K562 (cell line): ENCODE measurements at regions not wholly inside any gene's neighbourhood (a gene's known extent, or its start where the extent isn't known, plus 50 kb on each side); places are given as distances from the start of the nearest gene placed in this dataset.

Experiments used
- ATAC-seq: fragments of 200-7000 bp; cut with Tn5 transposase; 3 replicates; pipeline ENCODE4 v1.9.1; 2020; ENCODE audit warnings: moderate library complexity
- BruUV-seq: library from RNA; stranded (reverse); fragments of 400-500 nt; replicated peaks from 2 replicates; lab custom pipeline; 2021; lab: Mats Ljungman, UMichigan
- CTCF ChIA-PET: fragments of 300-600 bp; formaldehyde crosslinking; extraction: SDS; loops from one replicate; lab custom pipeline; 2021; ENCODE audit warnings: low intra/inter-chr PET ratio; lab: Yijun Ruan, JAX
- POLR2A ChIA-PET: fragments of 300-600, 350-650 bp; sonication (Branson Sonifier 250); formaldehyde crosslinking; extraction: SDS; loops from one replicate; lab custom pipeline; 2021; ENCODE audit warnings: antibody characterized with exemption, inconsistent platforms; lab: Yijun Ruan, JAX
- DNase-seq, 4 experiments: peaks; one replicate each; pipeline versions ENCODE4 v3.0.0 to v3.0.0-alpha.2; 2011 to 2018; ENCODE audit warnings: low spot score in 3 of 4, mixed read lengths in 3 of 4; ENCODE audit errors: extremely low read depth in 1 of 4
- FAIRE-seq: peaks from 2 replicates; lab custom pipeline; 2011; peaks lifted over from hg19 to GRCh38; lab: Jason Lieb, UNC
- H2AFZ ChIP-seq: 2 replicates; pipeline ENCODE4 v1.6.0; 2011; ENCODE audit warnings: low read depth, low read length, control low read depth, inconsistent platforms
- H3K27ac ChIP-seq: fragments of 200-600 bp; 3 replicates; pipeline ENCODE4 v1.8.0; 2011; ENCODE audit warnings: low read depth, mild to moderate bottlenecking, control low read depth, inconsistent platforms, low read length, moderate library complexity, mixed read lengths; ENCODE audit errors: extremely low read depth
- H3K27me3 ChIP-seq, 2 experiments: fragments of 300-600 bp in 1 of 2; 2 replicates in 1 of 2; 3 replicates in 1 of 2; pipeline versions ENCODE4 v1.6.0 to v1.8.0; 2011; ENCODE audit warnings: inconsistent platforms in 2 of 2, low read length in 2 of 2, mild to moderate bottlenecking in 1 of 2, mixed read lengths in 1 of 2, moderate library complexity in 1 of 2; ENCODE audit not compliant: control insufficient read depth in 2 of 2, insufficient read depth in 2 of 2
- H3K36me3 ChIP-seq: fragments of 300-600 bp; 3 replicates; pipeline ENCODE4 v1.8.0; 2011; ENCODE audit warnings: mild to moderate bottlenecking, low read length, inconsistent platforms; ENCODE audit not compliant: control insufficient read depth, insufficient read depth
- H3K4me1 ChIP-seq, 2 experiments: fragments of 200-600 bp in 1 of 2; replicated peaks in 1 of 2; 2 replicates in 1 of 2; 3 replicates in 1 of 2; pipeline versions ENCODE4 v1.5.1 to v1.8.0; 2011; ENCODE audit warnings: inconsistent platforms in 2 of 2, low read length in 2 of 2, mild to moderate bottlenecking in 1 of 2, mixed read lengths in 1 of 2, moderate library complexity in 1 of 2; ENCODE audit not compliant: control insufficient read depth in 2 of 2, insufficient read depth in 2 of 2
- H3K4me2 ChIP-seq: 2 replicates; pipeline ENCODE4 v1.6.1; 2011; ENCODE audit warnings: low read length, control low read depth, inconsistent platforms, mixed read lengths; ENCODE audit not compliant: insufficient read depth
- H3K4me3 ChIP-seq: fragments of 200-600 bp; sonication (generic), shearing (Covaris generic); 2 replicates; pipeline ENCODE4 v1.5.1; 2016; ENCODE audit warnings: control low read depth, inconsistent platforms
- H3K79me2 ChIP-seq: fragments of 200-600 bp; 3 replicates; pipeline ENCODE4 v1.8.0; 2011; ENCODE audit warnings: low read length, inconsistent platforms; ENCODE audit not compliant: control insufficient read depth, insufficient read depth
- H3K9ac ChIP-seq, 2 experiments: 2 replicates each; pipeline versions ENCODE4 v1.6.0 to v1.6.1; 2011; ENCODE audit warnings: low read depth in 2 of 2, low read length in 2 of 2, control low read depth in 1 of 2, inconsistent platforms in 1 of 2, mild to moderate bottlenecking in 1 of 2, mixed read lengths in 1 of 2; ENCODE audit not compliant: insufficient read depth in 1 of 2
- H3K9me1 ChIP-seq: one replicate; pipeline ENCODE4 v1.6.0; 2011; ENCODE audit warnings: inconsistent platforms, mild to moderate bottlenecking, low read length, moderate library complexity; ENCODE audit not compliant: control insufficient read depth, insufficient read depth
- H3K9me3 ChIP-seq: replicated peaks from 2 replicates; pipeline ENCODE4 v1.5.1; 2011; ENCODE audit warnings: low read depth, low read length, inconsistent platforms; ENCODE audit not compliant: control insufficient read depth, insufficient read depth
- H4K20me1 ChIP-seq: replicated peaks from 2 replicates; pipeline ENCODE4 v1.6.1; 2011; ENCODE audit warnings: low read length, inconsistent platforms, mixed read lengths; ENCODE audit not compliant: control insufficient read depth, insufficient read depth
- HDAC1 ChIP-seq, 2 experiments: fragments of 450-650 bp; IDR thresholded peaks; 2 replicates each; pipeline ENCODE4 v1.6.1; 2016 to 2017; ENCODE audit warnings: inconsistent platforms in 1 of 2, mild to moderate bottlenecking in 1 of 2, moderate library complexity in 1 of 2
- HMBOX1 ChIP-seq: sonication (generic); IDR thresholded peaks from 2 replicates; pipeline ENCODE4 v1.6.1; 2016
- HNRNPUL1 ChIP-seq: fragments of 200-400 bp; formaldehyde crosslinking; IDR thresholded peaks from 2 replicates; pipeline ENCODE4 v1.6.1; 2017; ENCODE audit warnings: low read length
- KAT2B ChIP-seq: IDR thresholded peaks from one replicate; pipeline ENCODE4 v1.6.1; 2012; ENCODE audit warnings: low read depth, mild to moderate bottlenecking, control low read depth, inconsistent platforms, low read length, moderate library complexity
- MAFF ChIP-seq: IDR thresholded peaks from 2 replicates; pipeline ENCODE4 v1.6.1; 2012; ENCODE audit warnings: low read length, improper control_type of control experiment
- PCBP1 ChIP-seq: fragments of 200-400 bp; formaldehyde crosslinking; IDR thresholded peaks from 2 replicates; pipeline ENCODE4 v1.6.1; 2018; ENCODE audit warnings: mild to moderate bottlenecking, low read depth, low read length; ENCODE audit not compliant: poor library complexity, severe bottlenecking
- RFX7 ChIP-seq: fragments of 250-450 bp; sonication (Bioruptor Pico); IDR thresholded peaks from 2 replicates; pipeline ENCODE4 v1.5.1; 2021; ENCODE audit warnings: mild to moderate bottlenecking
- SMAD4 ChIP-seq: fragments of 250-450 bp; sonication (Bioruptor Pico); conservative IDR thresholded peaks from 2 replicates; pipeline ENCODE4 v1.8.0; 2021; ENCODE audit warnings: inconsistent platforms, mild to moderate bottlenecking, moderate library complexity
- SRSF7 ChIP-seq: fragments of 200-400 bp; formaldehyde crosslinking; optimal IDR thresholded peaks from 2 replicates; pipeline ENCODE3; 2017; ENCODE audit warnings: mild to moderate bottlenecking, low read depth, low read length
- TAL1 ChIP-seq: fragments of 450-650 bp; IDR thresholded peaks from 2 replicates; pipeline ENCODE4 v1.6.1; 2016; ENCODE audit warnings: mild to moderate bottlenecking
- ZC3H8 ChIP-seq: fragments of 450-650 bp; IDR thresholded peaks from 2 replicates; pipeline ENCODE4 v1.6.1; 2017
- ZNF140 ChIP-seq: fragments of 250-450 bp; sonication (Bioruptor Pico); IDR thresholded peaks from 2 replicates; pipeline ENCODE4 v1.8.0; 2021; ENCODE audit warnings: moderate library complexity, mild to moderate bottlenecking, inconsistent platforms
- ZNF23 ChIP-seq: fragments of 250-450 bp; sonication (Bioruptor Pico); IDR thresholded peaks from 2 replicates; pipeline ENCODE4 v1.4.0; 2020; ENCODE audit warnings: mild to moderate bottlenecking
- ZNF277 ChIP-seq: fragments of 250-450 bp; sonication (Bioruptor Pico); IDR thresholded peaks from 2 replicates; pipeline ENCODE4 v1.8.0; 2022; ENCODE audit warnings: inconsistent platforms, mild to moderate bottlenecking, moderate library complexity, borderline replicate concordance
- ZNF408 ChIP-seq: fragments of 250-450 bp; sonication (Bioruptor Pico); IDR thresholded peaks from 2 replicates; pipeline ENCODE4 v1.4.0; 2020; ENCODE audit warnings: low read depth, mild to moderate bottlenecking, moderate library complexity
- ZNF75A ChIP-seq: fragments of 450-650 bp; formaldehyde crosslinking; IDR thresholded peaks from 2 replicates; pipeline ENCODE4 v1.4.0; 2020; ENCODE audit warnings: mild to moderate bottlenecking
- WGBS: fragments of 100-300 bp; shearing (Covaris generic); methylation state at CpG from one replicate; pipeline ENCODE4 v1.1.6; 2016; ENCODE audit warnings: low coverage, mixed read lengths; ENCODE audit not compliant: insufficient coverage; ENCODE audit errors: missing lambda C conversion rate; 5-methylcytosine and 5-hydroxymethylcytosine counted together
- in situ Hi-C: fragments of 300-500 bp; cut with MboI; formaldehyde crosslinking; loops from 4 replicates; pipeline ENCODE4 v1.15.0; 2018; ENCODE audit warnings: inconsistent platforms, mixed read lengths
- intact Hi-C: fragments of 100-400 bp; cut with micrococcal nuclease; formaldehyde crosslinking; loops from 2 replicates; pipeline ENCODE4 v1.14.2; 2022

- no peak for TF ChIP-seq ZNF75A
- no peak for TF ChIP-seq PCBP1
Measured at GRCh38 chr13:93104270-93104669, 122.3 kb upstream of the GPC6 start (continued).

GRCh38 chr13:93108111-93108601 is 118.5 kb upstream of the GPC6 start:
- H3K4me3 ChIP-seq: no peak overlapping the region
- intact Hi-C loops: no loop called here
- H3K27ac ChIP-seq: no peak overlapping the region
- no peaks in the 10 kb centered on the region for H3K9me3 ChIP-seq
- TF ChIP-seq ZNF23 (CRISPR knock-in tag): no peak
- H2AFZ ChIP-seq: no peak overlapping the region
- in situ Hi-C loops: no loop called here
- no peaks in the 10 kb centered on the region for H3K27me3 ChIP-seq
- POLR2A ChIA-PET: no interaction called here
- H3K9me1 ChIP-seq: no peaks in the 10 kb centered on the region
- no peak overlapping the region for H3K4me2 ChIP-seq
- CTCF ChIA-PET: no interaction called here
- no peaks in the 10 kb centered on the region for H4K20me1 ChIP-seq
- H3K79me2 ChIP-seq: no peaks in the 10 kb centered on the region
- ATAC-seq (no peak), FAIRE-seq (no peak), DNase-seq (no peak)
- H3K9ac ChIP-seq: no peak overlapping the region
- no peaks in the 10 kb centered on the region for H3K4me1 ChIP-seq
- no peaks in the 10 kb centered on the region for H3K36me3 ChIP-seq
- WGBS: 0% methylated on average over 4 of the region's 4 CpGs
- no TSS peak for BruUV-seq

- ChIA-PET POLR2A (no interaction called here), CTCF (no interaction called here)
- intact Hi-C loops (no loop called here), in situ Hi-C loops (no loop called here)
- Histone ChIP-seq H3K4me1 (no peaks in the 10 kb centered on the region), H3K27me3 (no peaks in the 10 kb centered on the region), H3K27ac (no peak overlapping the region), H2AFZ (no peak overlapping the region), H3K4me2 (no peak overlapping the region), H3K4me3 (no peak overlapping the region), H3K9ac (no peak overlapping the region), H3K79me2 (no peaks in the 10 kb centered on the region), H3K36me3 (no peaks in the 10 kb centered on the region), H3K9me3 (no peaks in the 10 kb centered on the region), H4K20me1 (no peaks in the 10 kb centered on the region), H3K9me1 (no peaks in the 10 kb centered on the region)
- DNase-seq (no peak), ATAC-seq (no peak), FAIRE-seq (no peak)
- 0% methylated on average over 1 of the region's 1 CpG for WGBS
- no TSS peak for BruUV-seq
- TF ChIP-seq SRSF7 (no peak), ZC3H8 (no peak), HNRNPUL1 (no peak), TAL1 (no peak), HDAC1 (IDR thresholded peaks at IDR 0.05) (no peak), MAFF (no peak), SMAD4 (CRISPR knock-in tag) (no peak), RFX7 (CRISPR knock-in tag) (no peak), ZNF277 (CRISPR knock-in tag) (no peak), ZNF140 (CRISPR knock-in tag) (no peak), KAT2B (no peak), HMBOX1 (no peak), ZNF408 (no peak)
Measured at GRCh38 chr13:93116809-93117208, 109.8 kb upstream of the GPC6 start.
